Fibroblast of pulmonary artery (primary cell): ENCODE measurements at regions not wholly inside any gene's neighbourhood (a gene's known extent, or its start where the extent isn't known, plus 50 kb on each side); places are given as distances from the start of the nearest gene placed in this dataset.

ENCODE experiments used
- DNase-seq: peaks from one replicate; pipeline ENCODE4 v3.0.0-alpha.2; 2010; ENCODE audit warnings: low read depth
- H3K4me3 ChIP-seq: replicated peaks from 2 replicates; pipeline ENCODE4 v1.5.1; 2011; ENCODE audit warnings: low read depth, mild to moderate bottlenecking, control low read depth, low read length, moderate library complexity
- CTCF ChIP-seq: IDR thresholded peaks from 2 replicates; pipeline ENCODE4 v1.5.1; 2011; ENCODE audit warnings: mild to moderate bottlenecking, control low read depth, low read length, inconsistent platforms; ENCODE audit errors: missing control alignments

GRCh38 chr5:75002271-75002670, 50.1 kb downstream of the GCNT4 start:
- no peak for TF ChIP-seq CTCF
- DNase-seq, result no peak
- no peak overlapping the region for H3K4me3 ChIP-seq

GRCh38 chr5:74995926-74996325, 56.4 kb downstream of the GCNT4 start:
- no peak for DNase-seq
- TF ChIP-seq CTCF, result no peak
- H3K4me3 ChIP-seq, result no peak overlapping the region

GRCh38 chr5:74994826-74995225, 57.5 kb downstream of the GCNT4 start:
- no peak for TF ChIP-seq CTCF
- no peak for DNase-seq
- H3K4me3 ChIP-seq, result no peak overlapping the region

GRCh38 chr5:74993743-74994142, 58.6 kb downstream of the GCNT4 start:
- no peak overlapping the region for H3K4me3 ChIP-seq
- DNase-seq, result no peak
- TF ChIP-seq CTCF, result no peak

GRCh38 chr5:74992791-74993190, 59.6 kb downstream of the GCNT4 start:
- DNase-seq, result no peak
- H3K4me3 ChIP-seq, result no peak overlapping the region
- TF ChIP-seq CTCF, result no peak

- no peak for TF ChIP-seq CTCF
- no peak overlapping the region for H3K4me3 ChIP-seq
- no peak for DNase-seq
These were observed 60.8 kb downstream of the GCNT4 start for GRCh38 chr5:74991522-74991921.

GRCh38 chr5:74990194-74990593, 62.2 kb downstream of the GCNT4 start:
- TF ChIP-seq CTCF, result no peak
- DNase-seq, result no peak
- H3K4me3 ChIP-seq, result no peak overlapping the region
